K562 (cell line): ENCODE measurements at regions not wholly inside any gene's neighbourhood (a gene's known extent, or its start where the extent isn't known, plus 50 kb on each side); places are given as distances from the start of the nearest gene placed in this dataset.

Experiments used
- ATAC-seq: fragments of 200-7000 bp; cut with Tn5 transposase; 3 replicates; pipeline ENCODE4 v1.9.1; 2020; ENCODE audit warnings: moderate library complexity
- BruUV-seq: library from RNA; stranded (reverse); fragments of 400-500 nt; replicated peaks from 2 replicates; lab custom pipeline; 2021; lab: Mats Ljungman, UMichigan
- CTCF ChIA-PET: fragments of 300-600 bp; formaldehyde crosslinking; extraction: SDS; loops from one replicate; lab custom pipeline; 2021; ENCODE audit warnings: low intra/inter-chr PET ratio; lab: Yijun Ruan, JAX
- POLR2A ChIA-PET: fragments of 300-600, 350-650 bp; sonication (Branson Sonifier 250); formaldehyde crosslinking; extraction: SDS; loops from one replicate; lab custom pipeline; 2021; ENCODE audit warnings: antibody characterized with exemption, inconsistent platforms; lab: Yijun Ruan, JAX
- DNase-seq, 4 experiments: peaks; one replicate each; pipeline versions ENCODE4 v3.0.0 to v3.0.0-alpha.2; 2011 to 2018; ENCODE audit warnings: low spot score in 3 of 4, mixed read lengths in 3 of 4; ENCODE audit errors: extremely low read depth in 1 of 4
- FAIRE-seq: peaks from 2 replicates; lab custom pipeline; 2011; peaks lifted over from hg19 to GRCh38; lab: Jason Lieb, UNC
- H2AFZ ChIP-seq: 2 replicates; pipeline ENCODE4 v1.6.0; 2011; ENCODE audit warnings: low read depth, low read length, control low read depth, inconsistent platforms
- H3K27ac ChIP-seq: fragments of 200-600 bp; 3 replicates; pipeline ENCODE4 v1.8.0; 2011; ENCODE audit warnings: low read depth, mild to moderate bottlenecking, control low read depth, inconsistent platforms, low read length, moderate library complexity, mixed read lengths; ENCODE audit errors: extremely low read depth
- H3K27me3 ChIP-seq, 2 experiments: fragments of 300-600 bp in 1 of 2; 2 replicates in 1 of 2; 3 replicates in 1 of 2; pipeline versions ENCODE4 v1.6.0 to v1.8.0; 2011; ENCODE audit warnings: inconsistent platforms in 2 of 2, low read length in 2 of 2, mild to moderate bottlenecking in 1 of 2, mixed read lengths in 1 of 2, moderate library complexity in 1 of 2; ENCODE audit not compliant: control insufficient read depth in 2 of 2, insufficient read depth in 2 of 2
- H3K36me3 ChIP-seq: fragments of 300-600 bp; 3 replicates; pipeline ENCODE4 v1.8.0; 2011; ENCODE audit warnings: mild to moderate bottlenecking, low read length, inconsistent platforms; ENCODE audit not compliant: control insufficient read depth, insufficient read depth
- H3K4me1 ChIP-seq, 2 experiments: fragments of 200-600 bp in 1 of 2; replicated peaks in 1 of 2; 2 replicates in 1 of 2; 3 replicates in 1 of 2; pipeline versions ENCODE4 v1.5.1 to v1.8.0; 2011; ENCODE audit warnings: inconsistent platforms in 2 of 2, low read length in 2 of 2, mild to moderate bottlenecking in 1 of 2, mixed read lengths in 1 of 2, moderate library complexity in 1 of 2; ENCODE audit not compliant: control insufficient read depth in 2 of 2, insufficient read depth in 2 of 2
- H3K4me2 ChIP-seq: 2 replicates; pipeline ENCODE4 v1.6.1; 2011; ENCODE audit warnings: low read length, control low read depth, inconsistent platforms, mixed read lengths; ENCODE audit not compliant: insufficient read depth
- H3K4me3 ChIP-seq: fragments of 200-600 bp; sonication (generic), shearing (Covaris generic); 2 replicates; pipeline ENCODE4 v1.5.1; 2016; ENCODE audit warnings: control low read depth, inconsistent platforms
- H3K79me2 ChIP-seq: fragments of 200-600 bp; 3 replicates; pipeline ENCODE4 v1.8.0; 2011; ENCODE audit warnings: low read length, inconsistent platforms; ENCODE audit not compliant: control insufficient read depth, insufficient read depth
- H3K9ac ChIP-seq, 2 experiments: 2 replicates each; pipeline versions ENCODE4 v1.6.0 to v1.6.1; 2011; ENCODE audit warnings: low read depth in 2 of 2, low read length in 2 of 2, control low read depth in 1 of 2, inconsistent platforms in 1 of 2, mild to moderate bottlenecking in 1 of 2, mixed read lengths in 1 of 2; ENCODE audit not compliant: insufficient read depth in 1 of 2
- H3K9me1 ChIP-seq: one replicate; pipeline ENCODE4 v1.6.0; 2011; ENCODE audit warnings: inconsistent platforms, mild to moderate bottlenecking, low read length, moderate library complexity; ENCODE audit not compliant: control insufficient read depth, insufficient read depth
- H3K9me3 ChIP-seq: replicated peaks from 2 replicates; pipeline ENCODE4 v1.5.1; 2011; ENCODE audit warnings: low read depth, low read length, inconsistent platforms; ENCODE audit not compliant: control insufficient read depth, insufficient read depth
- H4K20me1 ChIP-seq: replicated peaks from 2 replicates; pipeline ENCODE4 v1.6.1; 2011; ENCODE audit warnings: low read length, inconsistent platforms, mixed read lengths; ENCODE audit not compliant: control insufficient read depth, insufficient read depth
- BRD9 ChIP-seq: fragments of 450-650 bp; IDR thresholded peaks from 2 replicates; pipeline ENCODE4 v1.6.1; 2018; ENCODE audit warnings: low read depth; ENCODE audit not compliant: partially characterized antibody
- CREM ChIP-seq: IDR thresholded peaks from 2 replicates; pipeline ENCODE4 v1.6.1; 2014; ENCODE audit warnings: antibody characterized with exemption, low read depth
- FOXP4 ChIP-seq: sonication (generic); formaldehyde crosslinking; IDR thresholded peaks from 2 replicates; pipeline ENCODE4 v1.8.0; 2022; ENCODE audit warnings: mild to moderate bottlenecking, missing genetic modification reagents, borderline replicate concordance
- GTF2B ChIP-seq: IDR thresholded peaks from 2 replicates; pipeline ENCODE4 v1.6.1; 2011; ENCODE audit not compliant: insufficient read length; ENCODE audit errors: extremely low read depth
- KAT2B ChIP-seq: IDR thresholded peaks from one replicate; pipeline ENCODE4 v1.6.1; 2012; ENCODE audit warnings: low read depth, mild to moderate bottlenecking, control low read depth, inconsistent platforms, low read length, moderate library complexity
- KDM5B ChIP-seq: fragments of 200-600 bp; sonication (generic); IDR thresholded peaks from 2 replicates; pipeline ENCODE4 v1.6.1; 2012; ENCODE audit warnings: low read depth, mild to moderate bottlenecking, moderate library complexity, low read length, control low read depth, inconsistent platforms; ENCODE audit not compliant: insufficient replicate concordance
- NCOA2 ChIP-seq, 2 experiments: fragments of 450-650 bp; IDR thresholded peaks; 2 replicates each; pipeline ENCODE4 v1.6.1; 2018; ENCODE audit warnings: mild to moderate bottlenecking in 2 of 2, moderate library complexity in 1 of 2; ENCODE audit not compliant: partially characterized antibody in 2 of 2
- PHB2 ChIP-seq: fragments of 450-650 bp; IDR thresholded peaks from 2 replicates; pipeline ENCODE4 v1.6.1; 2017; ENCODE audit warnings: low read depth
- PKNOX1 ChIP-seq: fragments of 450-650 bp; IDR thresholded peaks from 2 replicates; pipeline ENCODE4 v1.6.1; 2016
- RCOR1 ChIP-seq, 2 experiments: IDR thresholded peaks; 2 replicates each; pipeline ENCODE4 v1.6.1; 2012; ENCODE audit warnings: low read depth in 2 of 2, low read length in 2 of 2, borderline replicate concordance in 1 of 2, improper control_type of control experiment in 1 of 2
- RUNX1 ChIP-seq: sonication (generic); IDR thresholded peaks from 2 replicates; pipeline ENCODE4 v1.6.1; 2016; ENCODE audit warnings: antibody characterized with exemption, low read depth
- SMARCA4 ChIP-seq: fragments of 450-650 bp; IDR thresholded peaks from 2 replicates; pipeline ENCODE4 v1.6.1; 2016
- SNRNP70 ChIP-seq: fragments of 200-400 bp; formaldehyde crosslinking; optimal IDR thresholded peaks from 2 replicates; pipeline ENCODE3; 2017; ENCODE audit warnings: low read depth, low read length
- SREBF2 ChIP-seq: sonication (generic); formaldehyde crosslinking; IDR thresholded peaks from 2 replicates; pipeline ENCODE4 v1.4.0; 2020; ENCODE audit warnings: mild to moderate bottlenecking, missing genetic modification reagents
- STAG1 ChIP-seq: sonication (generic); formaldehyde crosslinking; IDR thresholded peaks from 2 replicates; pipeline ENCODE4 v1.5.0; 2020; ENCODE audit warnings: missing genetic modification reagents, borderline replicate concordance
- TSC22D4 ChIP-seq: fragments of 450-650 bp; IDR thresholded peaks from 2 replicates; pipeline ENCODE4 v1.6.1; 2016; ENCODE audit warnings: missing genetic modification characterization, missing biosample characterization, control low read depth
- ZNF174 ChIP-seq: fragments of 250-450 bp; sonication (Bioruptor Pico); IDR thresholded peaks from 2 replicates; pipeline ENCODE4 v1.4.0; 2020; ENCODE audit warnings: mild to moderate bottlenecking
- WGBS: fragments of 100-300 bp; shearing (Covaris generic); methylation state at CpG from one replicate; pipeline ENCODE4 v1.1.6; 2016; ENCODE audit warnings: low coverage, mixed read lengths; ENCODE audit not compliant: insufficient coverage; ENCODE audit errors: missing lambda C conversion rate; 5-methylcytosine and 5-hydroxymethylcytosine counted together
- in situ Hi-C: fragments of 300-500 bp; cut with MboI; formaldehyde crosslinking; loops from 4 replicates; pipeline ENCODE4 v1.15.0; 2018; ENCODE audit warnings: inconsistent platforms, mixed read lengths
- intact Hi-C: fragments of 100-400 bp; cut with micrococcal nuclease; formaldehyde crosslinking; loops from 2 replicates; pipeline ENCODE4 v1.14.2; 2022

- H4K20me1 ChIP-seq = no peaks in the 10 kb centered on the region
- TF ChIP-seq RCOR1 (IDR thresholded peaks at IDR 0.05; ENCODE audit: borderline replicate concordance in 1 of 2, low read depth in 2 of 2, low read length in 2 of 2) = no peak
- no peak for TF ChIP-seq PHB2
- TF ChIP-seq CREM = no peak
- TF ChIP-seq SMARCA4 = no peak
- TF ChIP-seq ZNF174 = no peak
- TF ChIP-seq FOXP4 (CRISPR knock-in tag) = no peak
- no peak for TF ChIP-seq TSC22D4
- TF ChIP-seq KDM5B = no peak
- TF ChIP-seq SNRNP70 = no peak
- TF ChIP-seq PKNOX1 = no peak
- no peak for TF ChIP-seq RUNX1
- TF ChIP-seq BRD9 = no peak
- no peak for TF ChIP-seq STAG1 (CRISPR knock-in tag)
- no peak for TF ChIP-seq KAT2B
- no peak for TF ChIP-seq GTF2B
- no peak for TF ChIP-seq SREBF2 (CRISPR knock-in tag)
- no peak for TF ChIP-seq NCOA2 (IDR thresholded peaks at IDR 0.05; ENCODE audit: partially characterized antibody in 2 of 2)
- no peaks in the 10 kb centered on the region for H3K27me3 ChIP-seq
- no peaks in the 10 kb centered on the region for H3K9me1 ChIP-seq
- in situ Hi-C loops = no loop called here
- H2AFZ ChIP-seq = no peak overlapping the region
- WGBS = 0% methylated on average over 4 of the region's 4 CpGs
- 0 out of 2 replicates have a peak, but pooled peaks cover 2% of the 10 kb centered on the region for H3K9me3 ChIP-seq
- no peak for ATAC-seq
- H3K79me2 ChIP-seq = no peaks in the 10 kb centered on the region
- no peak for FAIRE-seq
- no peaks in the 10 kb centered on the region for H3K36me3 ChIP-seq
- no peak overlapping the region for H3K27ac ChIP-seq
- CTCF ChIA-PET = no interaction called here
- H3K4me1 ChIP-seq = no peaks in the 10 kb centered on the region
- no peak overlapping the region for H3K9ac ChIP-seq
- intact Hi-C loops = no loop called here
- H3K4me2 ChIP-seq = no peak overlapping the region
- POLR2A ChIA-PET = no interaction called here
- no peak for DNase-seq
- no TSS peak for BruUV-seq
- no peak overlapping the region for H3K4me3 ChIP-seq
Measured at GRCh38 chr4:14338585-14339265, 663.6 kb upstream of the CPEB2 start.
